ENCODE measurements at regions not wholly inside any gene's neighbourhood (a gene's known extent, or its start where the extent isn't known, plus 50 kb on each side); places are given as distances from the start of the nearest gene placed in this dataset.

- Histone ChIP-seq H3K4me3 (no peak overlapping the region), H3K9me3 (no peaks in the 10 kb centered on the region), H3K36me3 (no peaks in the 10 kb centered on the region), H3K27ac (no peak overlapping the region), H3K27me3 (no peaks in the 10 kb centered on the region), H3K4me1 (no peaks in the 10 kb centered on the region)
- no peak for TF ChIP-seq CTCF (IDR thresholded peaks at IDR 0.05)
- DNase-seq = peak in 1 of 6 donors; percentile 11
- FAIRE-seq = no peak
- intact Hi-C loops (cut with DNase I) = no loop called here
- no peak for ATAC-seq
- WGBS, 2 donors = 76 to 84% methylated on average over 9 of the region's 9 CpGs
These were observed 137.6 kb upstream of the RUNX3 start for GRCh38 chr1:25067518-25068251.

GRCh38 chr1:25066731-25067517 lies 136.8 kb upstream of the RUNX3 start:
- no peaks in the 10 kb centered on the region for H3K9me3 ChIP-seq
- peak in 1 of 6 donors; percentile 11 for DNase-seq
- no peak overlapping the region for H3K4me3 ChIP-seq
- no peak for TF ChIP-seq CTCF (IDR thresholded peaks at IDR 0.05)
- H3K27ac ChIP-seq = no peak overlapping the region
- ATAC-seq = no peak
- intact Hi-C loops (cut with DNase I) = no loop called here
- WGBS, 2 donors = 47 to 57% methylated on average over 12 of the region's 12 CpGs
- no peak for FAIRE-seq
- no peaks in the 10 kb centered on the region for H3K27me3 ChIP-seq
- no peaks in the 10 kb centered on the region for H3K36me3 ChIP-seq
- no peaks in the 10 kb centered on the region for H3K4me1 ChIP-seq

- Histone ChIP-seq H3K4me3 (no peak overlapping the region), H3K36me3 (no peaks in the 10 kb centered on the region)
- intact Hi-C loops (cut with DNase I) = no loop called here
These were observed 136.2 kb upstream of the RUNX3 start for GRCh38 chr1:25066256-25066655.

GRCh38 chr1:25065795-25066238 lies 135.7 kb upstream of the RUNX3 start:
- no peak for TF ChIP-seq CTCF (IDR thresholded peaks at IDR 0.05)
- H3K27me3 ChIP-seq = no peaks in the 10 kb centered on the region
- H3K9me3 ChIP-seq = no peaks in the 10 kb centered on the region
- H3K27ac ChIP-seq = no peak overlapping the region
- peak in 1 of 6 donors; percentile 35 for DNase-seq
- ATAC-seq = no peak
- no peak for FAIRE-seq
- no peaks in the 10 kb centered on the region for H3K36me3 ChIP-seq
- H3K4me3 ChIP-seq = no peak overlapping the region
- no peaks in the 10 kb centered on the region for H3K4me1 ChIP-seq
- intact Hi-C loops (cut with DNase I) = no loop called here
- 53 to 67% methylated on average over 14 to 18 of the region's 18 CpGs for WGBS, 2 donors

More at GRCh38 chr1:25066256-25066655, 136.2 kb upstream of the RUNX3 start:
- ATAC-seq = no peak
- Histone ChIP-seq H3K27me3 (no peaks in the 10 kb centered on the region), H3K9me3 (no peaks in the 10 kb centered on the region), H3K4me1 (no peaks in the 10 kb centered on the region), H3K27ac (no peak overlapping the region)
- no peak for TF ChIP-seq CTCF (IDR thresholded peaks at IDR 0.05)
- FAIRE-seq = no peak
- WGBS, 2 donors = 31 to 45% methylated on average over 8 of the region's 8 CpGs
- peak in 1 of 6 donors; percentile 49 for DNase-seq

Data from pancreas (tissue), 10 donors.